GM12878 (cell line): ENCODE measurements at regions not wholly inside any gene's neighbourhood (a gene's known extent, or its start where the extent isn't known, plus 50 kb on each side); places are given as distances from the start of the nearest gene placed in this dataset.

Experiments
- ATAC-seq: fragments of 200-7000 bp; cut with Tn5 transposase; 3 replicates; pipeline ENCODE4 v1.9.1; 2020; ENCODE audit warnings: mild to moderate bottlenecking, moderate library complexity
- BruUV-seq: library from RNA; stranded (reverse); fragments of 400-500 nt; replicated peaks from 2 replicates; lab custom pipeline; 2021; lab: Mats Ljungman, UMichigan
- CTCF ChIA-PET: fragments of 300-600 bp; sonication (Branson Sonifier 250); formaldehyde crosslinking; extraction: SDS; loops from one replicate; lab custom pipeline; 2021; ENCODE audit warnings: inconsistent platforms; lab: Yijun Ruan, JAX
- POLR2A ChIA-PET: fragments of 350-600 bp; formaldehyde crosslinking; extraction: SDS; loops from one replicate; lab custom pipeline; 2021; ENCODE audit warnings: inconsistent platforms; lab: Charles Lee
- RAD21 ChIA-PET: fragments of 300-600 bp; sonication (Branson Sonifier 250); formaldehyde crosslinking; loops from one replicate; lab custom pipeline; 2023; ENCODE audit warnings: antibody characterized with exemption; ENCODE audit not compliant: unreplicated experiment; lab: Charles Lee
- SMC1A ChIA-PET: fragments of 300-600 bp; sonication (Branson Sonifier 250); formaldehyde crosslinking; loops from one replicate; lab custom pipeline; 2023; ENCODE audit not compliant: unreplicated experiment, uncharacterized antibody; lab: Charles Lee
- DNase-seq: peaks from one replicate; pipeline ENCODE4 v3.0.0-alpha.2; 2011; ENCODE audit warnings: low read depth, low spot score
- FAIRE-seq: peaks from 3 replicates; lab custom pipeline; 2011; peaks lifted over from hg19 to GRCh38; lab: Jason Lieb, UNC
- H2AFZ ChIP-seq: 2 replicates; pipeline ENCODE4 v1.6.0; 2011; ENCODE audit warnings: low read depth, low read length, control low read depth; ENCODE audit not compliant: control insufficient read depth
- H3K27ac ChIP-seq: 2 replicates; pipeline ENCODE4 v1.5.1; 2011; ENCODE audit warnings: control low read depth; ENCODE audit not compliant: control insufficient read depth, insufficient read depth
- H3K27me3 ChIP-seq, 2 experiments: replicated peaks in 1 of 2; 2 replicates each; pipeline versions ENCODE4 v1.6.0 to v1.6.1; 2011; ENCODE audit warnings: low read length in 1 of 2; ENCODE audit not compliant: control insufficient read depth in 2 of 2, insufficient read depth in 2 of 2
- H3K36me3 ChIP-seq, 2 experiments: 2 replicates each; pipeline ENCODE4 v1.5.1; 2011; ENCODE audit warnings: low read length in 1 of 2; ENCODE audit not compliant: control insufficient read depth in 2 of 2, insufficient read depth in 2 of 2
- H3K4me1 ChIP-seq: 2 replicates; pipeline ENCODE4 v1.6.1; 2011; ENCODE audit warnings: mild to moderate bottlenecking, low read length, moderate library complexity, mixed read lengths; ENCODE audit not compliant: control insufficient read depth, insufficient read depth
- H3K4me2 ChIP-seq: 2 replicates; pipeline ENCODE4 v1.6.0; 2011; ENCODE audit warnings: control low read depth; ENCODE audit not compliant: control insufficient read depth, insufficient read depth
- H3K4me3 ChIP-seq: fragments of 200-600 bp; sonication (generic); 2 replicates; pipeline ENCODE4 v1.5.1; 2016
- H3K79me2 ChIP-seq: 2 replicates; pipeline ENCODE4 v1.6.0; 2011; ENCODE audit warnings: low read length; ENCODE audit not compliant: control insufficient read depth, insufficient read depth
- H3K9ac ChIP-seq: 2 replicates; pipeline ENCODE4 v1.8.0; 2011; ENCODE audit warnings: low read length, control low read depth, mixed read lengths; ENCODE audit not compliant: control insufficient read depth, insufficient read depth
- H3K9me3 ChIP-seq: replicated peaks from 3 replicates; pipeline ENCODE4 v1.5.1; 2011; ENCODE audit warnings: mild to moderate bottlenecking, low read length; ENCODE audit not compliant: control insufficient read depth, insufficient read depth
- H4K20me1 ChIP-seq: 2 replicates; pipeline ENCODE4 v1.6.0; 2011; ENCODE audit not compliant: control insufficient read depth, insufficient read depth
- ATF7 ChIP-seq: fragments of 450-650 bp; IDR thresholded peaks from 2 replicates; pipeline ENCODE4 v1.6.1; 2016; ENCODE audit warnings: low read depth, mild to moderate bottlenecking
- HCFC1 ChIP-seq: fragments of 150-350 bp; IDR thresholded peaks from 2 replicates; pipeline ENCODE4 v1.6.1; 2014; ENCODE audit warnings: low read length
- HDAC2 ChIP-seq: fragments of 200-600 bp; sonication (generic); IDR thresholded peaks from 2 replicates; pipeline ENCODE4 v1.6.1; 2017
- KAT2A ChIP-seq: conservative IDR thresholded peaks from 2 replicates; pipeline ENCODE4 v1.6.1; 2011; ENCODE audit warnings: low read depth, low read length; ENCODE audit not compliant: control insufficient read depth
- KLF5 ChIP-seq: fragments of 450-650 bp; IDR thresholded peaks from 2 replicates; pipeline ENCODE4 v1.6.1; 2014; ENCODE audit warnings: mild to moderate bottlenecking; ENCODE audit not compliant: partially characterized antibody
- NR2F1 ChIP-seq: fragments of 450-650 bp; conservative IDR thresholded peaks from 2 replicates; pipeline ENCODE4 v1.6.1; 2017; ENCODE audit warnings: mild to moderate bottlenecking
- PML ChIP-seq: IDR thresholded peaks from 2 replicates; pipeline ENCODE4 v1.6.1; 2012; ENCODE audit warnings: low read length, inconsistent platforms
- RAD51 ChIP-seq: fragments of 450-650 bp; IDR thresholded peaks from 2 replicates; pipeline ENCODE4 v1.6.1; 2016; ENCODE audit warnings: moderate library complexity, mild to moderate bottlenecking, inconsistent platforms
- STAT1 ChIP-seq: fragments of 450-650 bp; conservative IDR thresholded peaks from 2 replicates; pipeline ENCODE4 v1.6.1; 2014; ENCODE audit warnings: antibody characterized with exemption, mild to moderate bottlenecking
- TCF12 ChIP-seq: IDR thresholded peaks from 2 replicates; pipeline ENCODE4 v1.6.1; 2011; ENCODE audit warnings: low read depth, mild to moderate bottlenecking, low read length
- WGBS: methylation state at CpG from one replicate; pipeline ENCODE4 v1.1.6; 2016; ENCODE audit warnings: low lambda C conversion rate; ENCODE audit not compliant: insufficient replicate concordance, insufficient coverage; ENCODE audit errors: missing lambda C conversion rate; 5-methylcytosine and 5-hydroxymethylcytosine counted together
- in situ Hi-C: fragments of 300-500 bp; cut with MboI; formaldehyde crosslinking; loops from 9 replicates; pipeline ENCODE4 v1.14.3; 2018; ENCODE audit warnings: mixed read lengths
- intact Hi-C: fragments of 100-400 bp; cut with micrococcal nuclease; formaldehyde crosslinking; loops from one replicate; pipeline ENCODE4 v1.14.2; 2022; ENCODE audit not compliant: unreplicated experiment
- TF ChIP-seq, protein P1 (sequence below): fragments of 450-650 bp; IDR thresholded peaks from 2 replicates; pipeline ENCODE4 v1.6.1; 2016; ENCODE audit warnings: mild to moderate bottlenecking
- TF ChIP-seq, protein P2 (sequence below): fragments of 450-650 bp; IDR thresholded peaks from 2 replicates; pipeline ENCODE4 v1.6.1; 2016; ENCODE audit warnings: mild to moderate bottlenecking, moderate library complexity, borderline replicate concordance

- in situ Hi-C loops (no loop called here), intact Hi-C loops (no loop called here)
- H3K79me2 ChIP-seq, result no peaks in the 10 kb centered on the region
- no peaks in the 10 kb centered on the region for H3K36me3 ChIP-seq
- no peaks in the 10 kb centered on the region; a peak in 1 of 4 replicates for H3K27me3 ChIP-seq
- RAD21 ChIA-PET, result no interaction called here
- H3K9ac ChIP-seq, result no peak overlapping the region
- POLR2A ChIA-PET, result no interaction called here
- no peaks in the 10 kb centered on the region for H3K4me1 ChIP-seq
- no peak overlapping the region for H3K4me3 ChIP-seq
- no peak overlapping the region for H3K4me2 ChIP-seq
- TF ChIP-seq HCFC1 (no peak), NR2F1 (no peak), HDAC2 (no peak), PML (no peak), TCF12 (no peak), KAT2A (no peak), STAT1 (no peak), RAD51 (no peak), ATF7 (no peak), KLF5 (no peak)
- TF ChIP-seq, protein P1, sequence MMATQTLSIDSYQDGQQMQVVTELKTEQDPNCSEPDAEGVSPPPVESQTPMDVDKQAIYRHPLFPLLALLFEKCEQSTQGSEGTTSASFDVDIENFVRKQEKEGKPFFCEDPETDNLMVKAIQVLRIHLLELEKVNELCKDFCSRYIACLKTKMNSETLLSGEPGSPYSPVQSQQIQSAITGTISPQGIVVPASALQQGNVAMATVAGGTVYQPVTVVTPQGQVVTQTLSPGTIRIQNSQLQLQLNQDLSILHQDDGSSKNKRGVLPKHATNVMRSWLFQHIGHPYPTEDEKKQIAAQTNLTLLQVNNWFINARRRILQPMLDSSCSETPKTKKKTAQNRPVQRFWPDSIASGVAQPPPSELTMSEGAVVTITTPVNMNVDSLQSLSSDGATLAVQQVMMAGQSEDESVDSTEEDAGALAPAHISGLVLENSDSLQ, result no peak
- TF ChIP-seq, protein P2, sequence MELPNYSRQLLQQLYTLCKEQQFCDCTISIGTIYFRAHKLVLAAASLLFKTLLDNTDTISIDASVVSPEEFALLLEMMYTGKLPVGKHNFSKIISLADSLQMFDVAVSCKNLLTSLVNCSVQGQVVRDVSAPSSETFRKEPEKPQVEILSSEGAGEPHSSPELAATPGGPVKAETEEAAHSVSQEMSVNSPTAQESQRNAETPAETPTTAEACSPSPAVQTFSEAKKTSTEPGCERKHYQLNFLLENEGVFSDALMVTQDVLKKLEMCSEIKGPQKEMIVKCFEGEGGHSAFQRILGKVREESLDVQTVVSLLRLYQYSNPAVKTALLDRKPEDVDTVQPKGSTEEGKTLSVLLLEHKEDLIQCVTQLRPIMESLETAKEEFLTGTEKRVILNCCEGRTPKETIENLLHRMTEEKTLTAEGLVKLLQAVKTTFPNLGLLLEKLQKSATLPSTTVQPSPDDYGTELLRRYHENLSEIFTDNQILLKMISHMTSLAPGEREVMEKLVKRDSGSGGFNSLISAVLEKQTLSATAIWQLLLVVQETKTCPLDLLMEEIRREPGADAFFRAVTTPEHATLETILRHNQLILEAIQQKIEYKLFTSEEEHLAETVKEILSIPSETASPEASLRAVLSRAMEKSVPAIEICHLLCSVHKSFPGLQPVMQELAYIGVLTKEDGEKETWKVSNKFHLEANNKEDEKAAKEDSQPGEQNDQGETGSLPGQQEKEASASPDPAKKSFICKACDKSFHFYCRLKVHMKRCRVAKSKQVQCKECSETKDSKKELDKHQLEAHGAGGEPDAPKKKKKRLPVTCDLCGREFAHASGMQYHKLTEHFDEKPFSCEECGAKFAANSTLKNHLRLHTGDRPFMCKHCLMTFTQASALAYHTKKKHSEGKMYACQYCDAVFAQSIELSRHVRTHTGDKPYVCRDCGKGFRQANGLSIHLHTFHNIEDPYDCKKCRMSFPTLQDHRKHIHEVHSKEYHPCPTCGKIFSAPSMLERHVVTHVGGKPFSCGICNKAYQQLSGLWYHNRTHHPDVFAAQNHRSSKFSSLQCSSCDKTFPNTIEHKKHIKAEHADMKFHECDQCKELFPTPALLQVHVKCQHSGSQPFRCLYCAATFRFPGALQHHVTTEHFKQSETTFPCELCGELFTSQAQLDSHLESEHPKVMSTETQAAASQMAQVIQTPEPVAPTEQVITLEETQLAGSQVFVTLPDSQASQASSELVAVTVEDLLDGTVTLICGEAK, result no peak
- FAIRE-seq (no peak), DNase-seq (no peak), ATAC-seq (no peak)
- H3K27ac ChIP-seq, result no peak overlapping the region
- SMC1A ChIA-PET, result no interaction called here
- peaks cover 2% of the 10 kb centered on the region; the same call in 2 of the 3 replicates for H3K9me3 ChIP-seq
- BruUV-seq, result no TSS peak
- 46% methylated on average over 3 of the region's 3 CpGs for WGBS
- H4K20me1 ChIP-seq, result no peaks in the 10 kb centered on the region
- CTCF ChIA-PET, result no interaction called here
- no peak overlapping the region for H2AFZ ChIP-seq
These were observed 135.0 kb downstream of the CEBPB start for GRCh38 chr20:50325651-50326050.
